Karpas-422 (cell line): ENCODE measurements at regions not wholly inside any gene's neighbourhood (a gene's known extent, or its start where the extent isn't known, plus 50 kb on each side); places are given as distances from the start of the nearest gene placed in this dataset.
"Not testable (repeated sequence)": the region's sequence is repeated elsewhere in the genome, so short reads cannot be mapped to it uniquely, and the experiment has no call there.

Experiments
- DNase-seq: peaks from one replicate; pipeline ENCODE4 v3.0.0-alpha.2; 2015
- H2AFZ ChIP-seq: fragments of 200-600 bp; sonication (generic); 2 replicates; pipeline ENCODE4 v1.6.1; 2014; ENCODE audit warnings: antibody characterized with exemption, low read length, mixed read lengths
- H3K27ac ChIP-seq: fragments of 200-600 bp; sonication (generic); 2 replicates; pipeline ENCODE4 v1.5.1; 2014; ENCODE audit warnings: mild to moderate bottlenecking, low read length, moderate library complexity
- H3K27me3 ChIP-seq: fragments of 200-600 bp; sonication (generic); 2 replicates; pipeline ENCODE4 v1.6.1; 2014; ENCODE audit warnings: low read length, mixed read lengths
- H3K36me3 ChIP-seq: fragments of 200-600 bp; sonication (generic); 2 replicates; pipeline ENCODE4 v1.6.1; 2014; ENCODE audit warnings: low read length, mixed read lengths; ENCODE audit not compliant: insufficient read depth
- H3K4me1 ChIP-seq: fragments of 200-600 bp; sonication (generic); 2 replicates; pipeline ENCODE4 v1.6.1; 2014; ENCODE audit warnings: mild to moderate bottlenecking, low read length, mixed read lengths
- H3K4me2 ChIP-seq: fragments of 200-600 bp; sonication (generic); 2 replicates; pipeline ENCODE4 v1.6.1; 2014; ENCODE audit warnings: low read length, low read depth, mild to moderate bottlenecking; ENCODE audit not compliant: poor library complexity, severe bottlenecking
- H3K4me3 ChIP-seq: fragments of 200-600 bp; sonication (generic); 2 replicates; pipeline ENCODE4 v1.5.1; 2014; ENCODE audit warnings: mild to moderate bottlenecking, antibody characterized with exemption, low read length, mixed read lengths
- H3K79me2 ChIP-seq: fragments of 200-600 bp; sonication (generic); 2 replicates; pipeline ENCODE4 v1.6.1; 2014; ENCODE audit warnings: mild to moderate bottlenecking, low read length, mixed read lengths
- H3K9ac ChIP-seq: fragments of 200-600 bp; sonication (generic); 2 replicates; pipeline ENCODE4 v1.6.0; 2014; ENCODE audit warnings: low read length
- H3K9me2 ChIP-seq: fragments of 200-600 bp; sonication (generic), shearing (Covaris generic); replicated peaks from 2 replicates; pipeline ENCODE4 v1.6.0; 2014; ENCODE audit warnings: mild to moderate bottlenecking, low read length, moderate library complexity; ENCODE audit not compliant: insufficient read depth
- H3K9me3 ChIP-seq: fragments of 300-700, 200-600 bp; sonication (generic); 2 replicates; pipeline ENCODE4 v1.6.1; 2014; ENCODE audit warnings: low read length, mixed read lengths
- H4K20me1 ChIP-seq: fragments of 200-600 bp; sonication (generic); 2 replicates; pipeline ENCODE4 v1.6.1; 2014; ENCODE audit warnings: mild to moderate bottlenecking, antibody characterized with exemption, low read length, low read depth; ENCODE audit not compliant: insufficient read depth

DNA sequence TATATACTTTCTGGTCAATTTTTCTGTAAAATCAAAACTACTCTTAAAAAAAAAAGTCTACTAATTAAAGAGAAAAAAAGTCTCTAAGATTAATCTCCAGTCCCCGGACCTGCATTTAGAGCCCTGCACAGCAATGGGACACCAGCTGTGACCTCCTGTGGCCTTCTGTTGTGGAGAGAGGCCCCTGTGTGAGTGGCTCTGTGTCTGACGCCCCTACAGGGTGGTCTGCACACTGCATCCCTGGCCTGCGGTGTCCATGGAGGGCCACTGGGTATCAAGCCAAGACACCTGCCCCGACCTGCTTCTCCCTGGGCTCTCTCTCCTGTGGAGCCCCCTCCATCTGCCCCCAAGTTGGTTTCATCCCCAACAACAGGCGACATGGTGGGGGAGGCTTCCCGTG is 248.0 kb upstream of the DIO3 start:
- Histone ChIP-seq H3K36me3 (no peaks in the 10 kb centered on the region), H3K4me1 (no peaks in the 10 kb centered on the region), H2AFZ (no peak overlapping the region), H3K79me2 (no peaks in the 10 kb centered on the region), H4K20me1 (no peaks in the 10 kb centered on the region), H3K27me3 (peaks cover 3% of the 10 kb centered on the region; the same call in 1 of the 2 replicates), H3K9me3 (peaks cover 13% of the 10 kb centered on the region; the same call in 1 of the 2 replicates), H3K9ac (no peak overlapping the region), H3K9me2 (no peaks in the 10 kb centered on the region), H3K27ac (no peak overlapping the region), H3K4me2 (no peak overlapping the region), H3K4me3 (no peak overlapping the region)
- no peak for DNase-seq

GRCh38 chr14:101315802-101316296 is 245.4 kb upstream of the DIO3 start:
- peaks cover 3% of the 10 kb centered on the region; the same call in 1 of the 2 replicates for H3K27me3 ChIP-seq
- no peak overlapping the region for H3K4me2 ChIP-seq
- no peak overlapping the region for H3K9ac ChIP-seq
- DNase-seq: no peak
- H3K4me3 ChIP-seq: no peak overlapping the region
- no peaks in the 10 kb centered on the region for H3K4me1 ChIP-seq
- H3K27ac ChIP-seq: no peak overlapping the region
- no peaks in the 10 kb centered on the region for H4K20me1 ChIP-seq
- H3K79me2 ChIP-seq: no peaks in the 10 kb centered on the region
- H3K9me2 ChIP-seq: no peaks in the 10 kb centered on the region
- peaks cover 13% of the 10 kb centered on the region; the same call in 1 of the 2 replicates for H3K9me3 ChIP-seq
- H2AFZ ChIP-seq: no peak overlapping the region
- no peaks in the 10 kb centered on the region for H3K36me3 ChIP-seq

DNA sequence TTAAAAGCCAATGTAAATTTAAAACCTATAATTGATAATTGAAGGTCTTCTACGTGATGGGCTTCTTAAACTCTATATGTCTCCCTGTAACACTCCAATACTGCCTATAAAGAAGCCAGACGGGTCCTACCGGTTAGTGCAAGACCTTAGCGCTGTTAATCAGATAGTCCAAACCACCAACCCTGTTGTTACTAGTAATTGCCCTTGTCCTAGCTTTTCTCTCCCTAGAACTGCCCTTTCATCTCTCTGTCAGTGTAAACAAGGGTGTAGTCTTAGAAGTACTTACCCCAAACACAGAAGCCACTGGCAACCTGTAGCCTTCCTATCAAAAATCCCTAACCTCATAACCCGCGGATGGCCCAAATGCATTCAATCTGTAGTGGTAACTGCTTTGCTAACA is 243.0 kb upstream of the DIO3 start:
- Histone ChIP-seq H3K4me3 (no peak overlapping the region), H3K9me2 (no peaks in the 10 kb centered on the region; the same call in 1 of the 2 replicates), H3K79me2 (no peaks in the 10 kb centered on the region), H3K4me1 (no peaks in the 10 kb centered on the region), H3K36me3 (no peaks in the 10 kb centered on the region), H3K27me3 (peaks cover 3% of the 10 kb centered on the region; the same call in 1 of the 2 replicates), H3K9me3 (peaks cover 13% of the 10 kb centered on the region; the same call in 1 of the 2 replicates), H3K27ac (no peak overlapping the region), H4K20me1 (no peaks in the 10 kb centered on the region), H3K4me2 (no peak overlapping the region), H2AFZ (no peak overlapping the region), H3K9ac (no peak overlapping the region)
- no peak for DNase-seq

- Histone ChIP-seq H3K27ac (no peak overlapping the region), H4K20me1 (no peaks in the 10 kb centered on the region), H3K79me2 (no peaks in the 10 kb centered on the region), H3K9me2 (no peaks in the 10 kb centered on the region; the same call in 1 of the 2 replicates), H3K4me1 (no peaks in the 10 kb centered on the region), H3K27me3 (peaks cover under 1% of the 10 kb centered on the region; the same call in 1 of the 2 replicates), H3K36me3 (no peaks in the 10 kb centered on the region), H3K9ac (no peak overlapping the region), H2AFZ (no peak overlapping the region), H3K9me3 (peaks cover 13% of the 10 kb centered on the region), H3K4me2 (no peak overlapping the region), H3K4me3 (no peak overlapping the region)
- no peak for DNase-seq
These were observed 240.9 kb upstream of the DIO3 start for GRCh38 chr14:101320396-101320795.

DNA sequence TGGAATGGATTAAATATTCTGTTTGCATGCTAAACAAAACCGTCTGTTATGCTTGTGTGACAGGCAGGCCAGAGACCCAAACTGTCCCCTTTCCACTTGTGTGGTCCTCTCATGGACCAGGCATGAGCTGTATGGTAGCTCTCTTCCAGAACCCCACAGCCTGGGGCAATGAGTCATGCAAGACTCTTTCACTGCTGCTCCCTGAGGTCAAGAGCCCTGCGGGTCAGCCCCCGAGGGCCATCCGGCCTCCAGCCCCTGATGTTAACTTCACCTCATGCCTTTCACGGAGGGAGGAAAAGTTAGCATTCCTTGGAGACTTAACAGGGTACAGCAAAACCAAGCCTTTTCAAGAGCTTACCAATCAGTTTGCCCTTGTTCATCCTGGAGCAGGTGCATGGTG is 239.1 kb upstream of the DIO3 start:
- Histone ChIP-seq H3K4me3 (no peak overlapping the region), H3K79me2 (no peaks in the 10 kb centered on the region), H3K36me3 (no peaks in the 10 kb centered on the region), H3K27me3 (no peaks in the 10 kb centered on the region), H3K27ac (no peak overlapping the region), H3K4me2 (no peak overlapping the region), H3K9me3 (peaks cover 6% of the 10 kb centered on the region), H4K20me1 (no peaks in the 10 kb centered on the region), H3K9ac (no peak overlapping the region), H3K4me1 (no peaks in the 10 kb centered on the region), H3K9me2 (no peaks in the 10 kb centered on the region; the same call in 1 of the 2 replicates), H2AFZ (no peak overlapping the region)
- no peak for DNase-seq

GRCh38 chr14:101323111-101323510 is 238.2 kb upstream of the DIO3 start:
- no peak overlapping the region for H2AFZ ChIP-seq
- no peaks in the 10 kb centered on the region; the same call in 1 of the 2 replicates for H3K9me2 ChIP-seq
- peaks cover 6% of the 10 kb centered on the region for H3K9me3 ChIP-seq
- H3K4me3 ChIP-seq: no peak overlapping the region
- H4K20me1 ChIP-seq: no peaks in the 10 kb centered on the region
- H3K79me2 ChIP-seq: no peaks in the 10 kb centered on the region
- no peaks in the 10 kb centered on the region for H3K27me3 ChIP-seq
- H3K4me2 ChIP-seq: no peak overlapping the region
- DNase-seq: no peak
- no peak overlapping the region for H3K27ac ChIP-seq
- H3K4me1 ChIP-seq: no peaks in the 10 kb centered on the region
- no peaks in the 10 kb centered on the region for H3K36me3 ChIP-seq
- H3K9ac ChIP-seq: no peak overlapping the region

DNA sequence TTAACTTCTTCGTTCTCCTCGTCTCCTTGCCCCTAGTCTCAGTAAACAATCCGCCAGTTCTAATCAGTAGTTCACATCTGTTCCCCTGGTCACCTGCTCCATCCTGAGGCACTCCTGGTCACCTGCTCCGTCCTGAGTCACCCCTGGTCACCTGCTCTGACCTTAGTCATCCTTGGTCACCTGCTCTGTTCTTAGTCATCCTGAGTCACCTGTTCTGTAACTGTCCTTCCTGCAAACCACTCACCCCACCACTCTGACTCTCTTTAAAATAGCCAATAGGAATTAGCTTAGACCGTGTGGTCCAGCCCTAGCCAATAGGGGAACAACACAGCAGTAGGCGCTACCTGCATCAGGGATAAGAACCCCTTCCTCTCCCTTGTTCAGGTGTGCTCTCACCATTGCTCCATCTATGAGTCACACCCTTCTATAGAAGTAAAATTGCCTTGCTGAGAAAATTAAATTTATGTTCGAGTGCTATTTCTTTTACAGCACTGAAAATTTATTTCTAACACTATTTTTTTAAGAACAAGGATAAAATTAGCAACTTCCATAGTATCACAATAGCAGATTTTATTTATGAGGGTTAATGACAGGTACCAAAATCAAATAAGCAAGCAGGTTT is 237.6 kb upstream of the DIO3 start:
- not testable (repeated sequence) for H3K27me3 ChIP-seq, H3K4me2 ChIP-seq, H3K9ac ChIP-seq, DNase-seq, H3K4me1 ChIP-seq, H4K20me1 ChIP-seq, H3K9me3 ChIP-seq, H3K9me2 ChIP-seq, H3K4me3 ChIP-seq, H3K36me3 ChIP-seq, H3K27ac ChIP-seq, H3K79me2 ChIP-seq, H2AFZ ChIP-seq

- H3K36me3 ChIP-seq: no peaks in the 10 kb centered on the region
- no peak for DNase-seq
- no peaks in the 10 kb centered on the region for H3K79me2 ChIP-seq
- H3K9ac ChIP-seq: no peak overlapping the region
- H3K9me2 ChIP-seq: no peaks in the 10 kb centered on the region; the same call in 1 of the 2 replicates
- peaks cover 6% of the 10 kb centered on the region for H3K9me3 ChIP-seq
- H3K4me2 ChIP-seq: no peak overlapping the region
- no peak overlapping the region for H2AFZ ChIP-seq
- no peaks in the 10 kb centered on the region for H3K4me1 ChIP-seq
- H3K27me3 ChIP-seq: no peaks in the 10 kb centered on the region
- no peak overlapping the region for H3K4me3 ChIP-seq
- no peaks in the 10 kb centered on the region for H4K20me1 ChIP-seq
- no peak overlapping the region for H3K27ac ChIP-seq
These were observed 236.0 kb upstream of the DIO3 start for GRCh38 chr14:101325319-101325718.
